Transverse colon (tissue), 4 donors: ENCODE measurements at regions not wholly inside any gene's neighbourhood (a gene's known extent, or its start where the extent isn't known, plus 50 kb on each side); places are given as distances from the start of the nearest gene placed in this dataset.

Experiments
- DNase-seq: peaks from one replicate; pipeline ENCODE4 v3.0.0-alpha.2; 2019
- H3K27ac ChIP-seq, 4 donors: fragments of 200-600 bp; sonication (generic); 2 replicates each; pipeline ENCODE4 v1.5.1; 2016 to 2018; ENCODE audit warnings: inconsistent platforms in 4 of 4
- H3K27me3 ChIP-seq: fragments of 200-600 bp; sonication (generic); 2 replicates; pipeline ENCODE4 v1.5.1; 2017; ENCODE audit warnings: inconsistent platforms
- H3K36me3 ChIP-seq, 4 donors: fragments of 200-600 bp; sonication (generic); 2 replicates each; pipeline ENCODE4 v1.5.1; 2017 to 2019; ENCODE audit warnings: inconsistent platforms in 4 of 4
- H3K4me1 ChIP-seq, 4 donors: fragments of 200-600 bp; sonication (generic); 2 replicates each; pipeline ENCODE4 v1.5.1; 2017 to 2020; ENCODE audit warnings: inconsistent platforms in 4 of 4
- H3K4me3 ChIP-seq, 4 donors: fragments of 200-600 bp; sonication (generic); 1 replicate in 1 of 4; 2 replicates in 3 of 4; pipeline versions ENCODE4 v1.5.1 to v1.6.1; 2017 to 2019; ENCODE audit warnings: inconsistent platforms in 4 of 4
- H3K9me3 ChIP-seq, 2 donors: fragments of 200-600 bp; sonication (generic); 2 replicates each; pipeline ENCODE4 v1.5.1; 2017 to 2019; ENCODE audit warnings: inconsistent platforms in 2 of 2
- EP300 ChIP-seq: sonication (generic); formaldehyde crosslinking; IDR thresholded peaks from one replicate; pipeline ENCODE4 v1.6.1; 2017; ENCODE audit warnings: antibody characterized with exemption, low read depth
- POLR2A ChIP-seq: fragments of 450-650 bp; IDR thresholded peaks from one replicate; pipeline ENCODE4 v1.6.1; 2016; ENCODE audit warnings: antibody characterized with exemption, mild to moderate bottlenecking, moderate library complexity
- POLR2AphosphoS5 ChIP-seq, 3 donors: sonication (generic); formaldehyde crosslinking; IDR thresholded peaks; one replicate each; pipeline ENCODE4 v1.6.1; 2016; ENCODE audit warnings: antibody characterized with exemption in 3 of 3
- WGBS, 2 donors: methylation state at CpG; one replicate each; pipeline ENCODE4 v1.1.5; 2018; ENCODE audit warnings: low coverage in 1 of 2; 5-methylcytosine and 5-hydroxymethylcytosine counted together
- in situ Hi-C, 4 donors: fragments of 200-750 bp; cut with MboI; loops; one replicate each; pipeline versions ENCODE4 v1.15.0 to v1.15.1; 2017; ENCODE audit warnings: low sequenced_read_pairs in 3 of 4, low pct_ligation_motif_present in 1 of 4, low pct_unique_long_range_greater_than_20kb in 1 of 4
- intact Hi-C: fragments of 100-400 bp; cut with DNase I; formaldehyde crosslinking; loops from one replicate; pipeline ENCODE4 v1.15.1; 2023; ENCODE audit warnings: low total_unique reads
- TF ChIP-seq, protein P1 (sequence below), 5 experiments: fragments of 200-600 bp in 3 of 5; fragments of 450-650 bp in 2 of 5; sonication (generic) in 3 of 5; IDR thresholded peaks; 1 replicate in 2 of 5; 2 replicates in 3 of 5; pipeline ENCODE4 v1.5.1; 2016 to 2017; ENCODE audit warnings: antibody characterized with exemption in 5 of 5, inconsistent platforms in 3 of 5, mild to moderate bottlenecking in 2 of 5, moderate library complexity in 1 of 5

DNA sequence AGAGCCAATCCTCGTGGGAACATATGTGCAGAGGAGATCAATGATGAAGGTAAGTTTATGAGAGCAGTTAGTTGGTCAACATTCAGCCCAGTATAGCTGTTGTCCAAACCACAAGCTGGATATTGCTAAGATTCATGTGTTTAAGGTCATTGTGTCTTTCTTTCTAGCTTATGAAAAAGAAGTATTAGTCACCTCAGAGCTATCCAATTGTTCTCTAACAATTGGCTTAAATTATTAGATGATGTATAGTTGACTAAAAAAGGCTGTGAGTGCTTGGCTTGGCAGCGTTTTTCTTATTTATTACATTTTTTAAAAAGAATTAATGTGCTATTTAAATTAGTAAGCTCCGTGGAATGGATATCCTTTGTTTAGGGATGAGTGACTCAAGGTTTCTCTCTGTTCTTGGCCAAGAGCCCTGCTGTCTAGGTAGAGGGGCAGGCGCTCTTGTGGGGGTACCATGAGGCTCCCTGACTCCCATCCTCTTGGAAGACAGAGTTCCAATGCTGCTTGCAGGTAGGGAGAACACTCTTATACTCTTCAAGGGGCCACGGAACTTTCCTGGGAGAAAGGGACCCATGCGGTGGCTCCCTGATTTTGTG, 487.4 kb downstream of the IRX1 start:
- Histone ChIP-seq H3K4me3 (no peak overlapping the region), H3K4me1 (no peaks in the 10 kb centered on the region), H3K9me3 (no peaks in the 10 kb centered on the region), H3K36me3 (no peaks in the 10 kb centered on the region), H3K27me3 (no peaks in the 10 kb centered on the region), H3K27ac (no peak overlapping the region)
- 66 to 75% methylated on average over 3 to 6 of the region's 6 CpGs for WGBS, 2 donors
- TF ChIP-seq EP300 (no peak), POLR2A (no peak), POLR2AphosphoS5 (IDR thresholded peaks at IDR 0.05) (no peak)
- TF ChIP-seq, protein P1, sequence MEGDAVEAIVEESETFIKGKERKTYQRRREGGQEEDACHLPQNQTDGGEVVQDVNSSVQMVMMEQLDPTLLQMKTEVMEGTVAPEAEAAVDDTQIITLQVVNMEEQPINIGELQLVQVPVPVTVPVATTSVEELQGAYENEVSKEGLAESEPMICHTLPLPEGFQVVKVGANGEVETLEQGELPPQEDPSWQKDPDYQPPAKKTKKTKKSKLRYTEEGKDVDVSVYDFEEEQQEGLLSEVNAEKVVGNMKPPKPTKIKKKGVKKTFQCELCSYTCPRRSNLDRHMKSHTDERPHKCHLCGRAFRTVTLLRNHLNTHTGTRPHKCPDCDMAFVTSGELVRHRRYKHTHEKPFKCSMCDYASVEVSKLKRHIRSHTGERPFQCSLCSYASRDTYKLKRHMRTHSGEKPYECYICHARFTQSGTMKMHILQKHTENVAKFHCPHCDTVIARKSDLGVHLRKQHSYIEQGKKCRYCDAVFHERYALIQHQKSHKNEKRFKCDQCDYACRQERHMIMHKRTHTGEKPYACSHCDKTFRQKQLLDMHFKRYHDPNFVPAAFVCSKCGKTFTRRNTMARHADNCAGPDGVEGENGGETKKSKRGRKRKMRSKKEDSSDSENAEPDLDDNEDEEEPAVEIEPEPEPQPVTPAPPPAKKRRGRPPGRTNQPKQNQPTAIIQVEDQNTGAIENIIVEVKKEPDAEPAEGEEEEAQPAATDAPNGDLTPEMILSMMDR (IDR thresholded peaks at IDR 0.05): no peak
- in situ Hi-C loops (no loop called here), intact Hi-C loops (no loop called here)
- DNase-seq: no peak

DNA sequence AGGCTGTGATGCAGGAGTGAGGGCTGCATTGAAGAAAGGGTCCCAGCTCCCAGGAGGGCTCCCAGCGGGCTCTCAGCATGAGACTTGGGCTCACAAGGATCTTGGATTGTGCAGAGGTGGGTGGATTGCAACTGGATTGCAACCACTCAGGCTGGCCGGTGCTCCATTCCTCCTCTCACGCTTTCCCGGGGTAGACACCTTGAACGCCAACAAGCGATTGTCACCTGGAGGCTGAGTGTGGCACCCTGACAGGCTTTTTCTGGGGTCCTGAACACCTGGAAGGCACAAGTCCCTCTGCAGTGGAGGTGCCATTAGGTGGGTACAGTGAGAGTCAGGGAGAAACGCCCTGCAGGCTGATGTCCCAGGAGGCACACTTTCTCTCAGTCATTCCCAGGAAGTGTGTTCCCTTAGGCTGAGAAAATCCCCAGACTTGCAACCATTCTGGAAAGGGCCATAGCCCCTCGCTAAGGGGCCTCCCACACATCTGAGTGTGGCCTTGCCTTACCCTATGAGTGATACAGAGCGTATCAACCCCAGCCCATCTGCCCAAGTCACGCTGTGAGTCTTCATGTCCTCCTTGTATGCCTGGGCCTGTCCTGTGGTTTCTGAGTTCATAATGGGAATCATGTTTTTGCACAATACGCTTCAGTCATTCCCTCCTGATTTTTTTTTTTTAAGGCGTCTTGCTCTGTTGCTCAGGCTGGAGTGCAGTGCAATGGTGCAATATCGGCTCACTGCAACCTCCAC, 488.1 kb downstream of the IRX1 start:
- WGBS, 2 donors: 86 to 90% methylated on average over 2 to 13 of the region's 13 CpGs
- DNase-seq: no peak
- Histone ChIP-seq H3K9me3 (no peaks in the 10 kb centered on the region), H3K4me1 (no peaks in the 10 kb centered on the region), H3K27ac (no peak overlapping the region), H3K27me3 (no peaks in the 10 kb centered on the region), H3K36me3 (no peaks in the 10 kb centered on the region), H3K4me3 (no peak overlapping the region)
- TF ChIP-seq POLR2AphosphoS5 (IDR thresholded peaks at IDR 0.05): no peak
- TF ChIP-seq, protein P1 (IDR thresholded peaks at IDR 0.05): no peak
- TF ChIP-seq POLR2A: no peak
- no peak for TF ChIP-seq EP300
- in situ Hi-C loops: no loop called here
- intact Hi-C loops: no loop called here

DNA sequence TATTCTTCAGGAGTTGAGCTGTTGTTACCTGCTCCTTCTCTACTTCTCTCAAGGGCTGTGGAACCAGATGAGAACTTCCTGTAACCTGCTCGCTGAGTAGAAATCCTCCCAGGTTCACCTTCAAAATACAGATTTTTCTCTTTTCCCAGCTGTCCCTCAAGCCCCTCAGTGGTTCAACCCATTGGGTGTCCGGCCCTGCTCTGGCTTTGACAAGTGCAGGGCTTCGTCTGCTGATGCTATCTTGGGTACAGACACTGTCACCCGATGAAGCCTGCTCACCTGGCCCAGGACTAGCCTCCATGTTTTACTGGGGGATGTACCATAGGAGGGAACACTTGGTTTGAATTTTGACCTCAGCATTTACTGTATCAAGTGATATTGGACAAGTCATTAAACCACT, 490.4 kb downstream of the IRX1 start:
- H3K36me3 ChIP-seq: no peaks in the 10 kb centered on the region
- H3K4me3 ChIP-seq: no peak overlapping the region
- H3K9me3 ChIP-seq: no peaks in the 10 kb centered on the region
- WGBS, 2 donors: 83 to 86% methylated on average over 1 to 4 of the region's 4 CpGs
- in situ Hi-C loops (no loop called here), intact Hi-C loops (no loop called here)
- no peak overlapping the region for H3K27ac ChIP-seq
- H3K27me3 ChIP-seq: no peaks in the 10 kb centered on the region
- TF ChIP-seq EP300: no peak
- TF ChIP-seq POLR2AphosphoS5 (IDR thresholded peaks at IDR 0.05): no peak
- TF ChIP-seq, protein P1 (IDR thresholded peaks at IDR 0.05): no peak
- no peak for TF ChIP-seq POLR2A
- no peaks in the 10 kb centered on the region for H3K4me1 ChIP-seq
- DNase-seq: no peak

DNA sequence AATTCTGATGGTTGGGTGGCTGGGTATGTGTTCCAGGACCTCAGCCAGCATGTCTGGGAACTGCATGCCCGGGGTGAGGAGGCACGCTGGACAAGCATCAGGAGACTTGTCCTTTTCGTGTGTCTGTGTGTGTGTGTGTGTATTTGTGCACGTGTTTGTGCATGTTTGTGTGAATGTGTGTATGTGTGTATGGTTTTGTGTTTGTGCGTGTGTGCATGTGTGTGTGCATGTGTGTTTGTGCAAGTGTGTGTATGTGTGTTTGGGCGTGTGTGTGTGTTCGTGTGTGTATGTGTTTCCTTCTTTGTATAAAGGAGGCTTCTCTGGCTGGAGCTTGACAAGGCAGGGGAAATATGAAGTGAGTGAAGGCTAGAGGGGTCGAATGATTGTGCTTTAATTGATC, 491.5 kb downstream of the IRX1 start:
- in situ Hi-C loops (no loop called here), intact Hi-C loops (no loop called here)
- WGBS, 2 donors: 76 to 77% methylated on average over 4 to 8 of the region's 8 CpGs
- DNase-seq: no peak
- H3K9me3 ChIP-seq: no peaks in the 10 kb centered on the region
- H3K36me3 ChIP-seq: no peaks in the 10 kb centered on the region
- no peak overlapping the region for H3K4me3 ChIP-seq
- TF ChIP-seq POLR2A (no peak), POLR2AphosphoS5 (IDR thresholded peaks at IDR 0.05) (no peak), EP300 (no peak)
- TF ChIP-seq, protein P1 (IDR thresholded peaks at IDR 0.05): no peak
- H3K27ac ChIP-seq: no peak overlapping the region
- H3K27me3 ChIP-seq: no peaks in the 10 kb centered on the region
- no peaks in the 10 kb centered on the region for H3K4me1 ChIP-seq
